H1 (cell line): ENCODE measurements at regions not wholly inside any gene's neighbourhood (a gene's known extent, or its start where the extent isn't known, plus 50 kb on each side); places are given as distances from the start of the nearest gene placed in this dataset.
A peak's percentile ranks its signal among the peaks of the same experiment; 100 is the strongest.

Experiments used
- CTCF ChIA-PET: fragments of 300-600 bp; sonication (Branson Sonifier 250); formaldehyde crosslinking; loops from one replicate; lab custom pipeline; 2021; ENCODE audit not compliant: partially characterized antibody; lab: Charles Lee
- POLR2A ChIA-PET: fragments of 300-600 bp; sonication (Branson Sonifier 250); formaldehyde crosslinking; loops from one replicate; lab custom pipeline; 2021; ENCODE audit warnings: inconsistent platforms; ENCODE audit not compliant: partially characterized antibody; lab: Charles Lee
- DNase-seq, 2 experiments: peaks; one replicate each; pipeline versions ENCODE4 v3.0.0 to v3.0.0-alpha.2; 2010 to 2022; ENCODE audit warnings: low spot score in 2 of 2, low read depth in 1 of 2, mixed read lengths in 1 of 2
- FAIRE-seq: peaks from 2 replicates; lab custom pipeline; 2011; peaks lifted over from hg19 to GRCh38; lab: Jason Lieb, UNC
- H2AFZ ChIP-seq: 2 replicates; pipeline ENCODE4 v1.8.1; 2012; ENCODE audit warnings: low read length, inconsistent platforms
- H2AK5ac ChIP-seq: 2 replicates; pipeline ENCODE4 v1.6.1; 2013; ENCODE audit warnings: low read depth, low read length
- H2BK120ac ChIP-seq: replicated peaks from 2 replicates; pipeline ENCODE3; 2013; ENCODE audit warnings: low read depth, low read length, inconsistent platforms
- H2BK12ac ChIP-seq: 2 replicates; pipeline ENCODE4 v1.6.1; 2013; ENCODE audit warnings: low read depth, low read length
- H2BK15ac ChIP-seq: 2 replicates; pipeline ENCODE4 v1.6.1; 2013; ENCODE audit warnings: low read length
- H2BK20ac ChIP-seq: 2 replicates; pipeline ENCODE4 v1.6.1; 2013; ENCODE audit warnings: low read length
- H2BK5ac ChIP-seq: 2 replicates; pipeline ENCODE4 v1.6.1; 2013; ENCODE audit warnings: low read depth, low read length
- H3K14ac ChIP-seq: 2 replicates; pipeline ENCODE4 v1.6.1; 2013; ENCODE audit warnings: inconsistent platforms; ENCODE audit not compliant: insufficient read length
- H3K18ac ChIP-seq: 2 replicates; pipeline ENCODE4 v1.6.1; 2013; ENCODE audit warnings: low read length; ENCODE audit errors: extremely low read depth
- H3K23ac ChIP-seq: 2 replicates; pipeline ENCODE4 v1.6.1; 2013; ENCODE audit warnings: inconsistent platforms; ENCODE audit not compliant: insufficient read length
- H3K23me2 ChIP-seq: 2 replicates; pipeline ENCODE4 v1.6.1; 2013; ENCODE audit warnings: low read depth, low read length
- H3K27ac ChIP-seq: 2 replicates; pipeline ENCODE4 v1.6.1; 2011; ENCODE audit warnings: low read depth, low read length, inconsistent platforms
- H3K27me3 ChIP-seq, 4 experiments: replicated peaks in 1 of 4; 1 replicate in 1 of 4; 2 replicates in 3 of 4; pipeline versions ENCODE4 v1.6.1 to v1.8.1; 2011 to 2013; ENCODE audit warnings: low read length in 3 of 4, mild to moderate bottlenecking in 3 of 4, inconsistent platforms in 2 of 4, mixed read lengths in 2 of 4, moderate library complexity in 1 of 4; ENCODE audit not compliant: control insufficient read depth in 3 of 4, insufficient read depth in 3 of 4; ENCODE audit errors: extremely low read depth in 1 of 4
- H3K36me3 ChIP-seq, 4 experiments: 2 replicates each; pipeline versions ENCODE4 v1.6.1 to v1.8.1; 2011 to 2013; ENCODE audit warnings: mild to moderate bottlenecking in 4 of 4, low read length in 3 of 4, moderate library complexity in 2 of 4, control low read depth in 1 of 4, inconsistent platforms in 1 of 4; ENCODE audit not compliant: insufficient read depth in 4 of 4, control insufficient read depth in 2 of 4
- H3K4ac ChIP-seq: replicated peaks from 2 replicates; pipeline ENCODE3; 2013; ENCODE audit warnings: low read length, low read depth, mixed read lengths, inconsistent platforms; ENCODE audit not compliant: insufficient read length
- H3K4me1 ChIP-seq, 4 experiments: replicated peaks in 1 of 4; 1 replicate in 1 of 4; 2 replicates in 3 of 4; pipeline versions ENCODE4 v1.6.1 to v1.8.1; 2011 to 2013; ENCODE audit warnings: low read length in 3 of 4, inconsistent platforms in 2 of 4, mixed read lengths in 1 of 4; ENCODE audit not compliant: insufficient read depth in 4 of 4, control insufficient read depth in 3 of 4
- H3K4me2 ChIP-seq, 2 experiments: 2 replicates each; pipeline versions ENCODE4 v1.6.1 to v1.8.1; 2011 to 2013; ENCODE audit warnings: low read depth in 2 of 2, low read length in 2 of 2, control low read depth in 1 of 2, inconsistent platforms in 1 of 2, mild to moderate bottlenecking in 1 of 2; ENCODE audit not compliant: insufficient read depth in 1 of 2
- H3K4me3 ChIP-seq, 4 experiments: fragments of 200-600, 300-600 bp in 1 of 4; sonication (generic), shearing (Covaris generic), sonication (Bioruptor Twin) in 1 of 4; 2 replicates each; pipeline versions ENCODE4 v1.5.1 to v1.8.1; 2011 to 2016; ENCODE audit warnings: low read length in 4 of 4, low read depth in 3 of 4, control low read depth in 2 of 4, inconsistent platforms in 2 of 4, mild to moderate bottlenecking in 2 of 4, mixed read lengths in 1 of 4, moderate library complexity in 1 of 4; ENCODE audit not compliant: insufficient read depth in 2 of 4; ENCODE audit errors: extremely low read depth in 1 of 4
- H3K56ac ChIP-seq: replicated peaks from 2 replicates; pipeline ENCODE3; 2013; ENCODE audit warnings: low read depth, mild to moderate bottlenecking, mixed read lengths, low read length, inconsistent platforms; ENCODE audit not compliant: insufficient read length
- H3K79me1 ChIP-seq: 2 replicates; pipeline ENCODE4 v1.6.1; 2013; ENCODE audit warnings: low read depth, low read length, control low read depth
- H3K79me2 ChIP-seq, 2 experiments: 2 replicates each; pipeline versions ENCODE4 v1.6.1 to v1.8.1; 2012 to 2013; ENCODE audit warnings: low read length in 2 of 2, mild to moderate bottlenecking in 2 of 2, inconsistent platforms in 1 of 2; ENCODE audit not compliant: insufficient read depth in 2 of 2, control insufficient read depth in 1 of 2
- H3K9ac ChIP-seq, 4 experiments: replicated peaks in 1 of 4; 1 replicate in 1 of 4; 2 replicates in 3 of 4; pipeline versions ENCODE4 v1.6.1 to v1.8.1; 2011 to 2013; ENCODE audit warnings: low read depth in 3 of 4, low read length in 3 of 4, control low read depth in 2 of 4, mild to moderate bottlenecking in 2 of 4, moderate library complexity in 2 of 4, inconsistent platforms in 1 of 4; ENCODE audit errors: extremely low read depth in 1 of 4
- H3K9me3 ChIP-seq, 2 experiments: 2 replicates each; pipeline versions ENCODE4 v1.6.1 to v1.8.1; 2012 to 2013; ENCODE audit warnings: mild to moderate bottlenecking in 2 of 2, moderate library complexity in 2 of 2, control low read depth in 1 of 2, inconsistent platforms in 1 of 2, low read depth in 1 of 2, low read length in 1 of 2, mixed read lengths in 1 of 2; ENCODE audit not compliant: insufficient read depth in 2 of 2
- H4K20me1 ChIP-seq, 2 experiments: replicated peaks in 1 of 2; 2 replicates each; pipeline versions ENCODE3 to v1.8.1; 2011 to 2013; ENCODE audit warnings: inconsistent platforms in 2 of 2, low read length in 2 of 2, mild to moderate bottlenecking in 1 of 2; ENCODE audit not compliant: insufficient read depth in 2 of 2, control insufficient read depth in 1 of 2
- H4K5ac ChIP-seq: 2 replicates; pipeline ENCODE4 v1.6.1; 2013; ENCODE audit warnings: low read length, low read depth, mixed read lengths, inconsistent platforms; ENCODE audit not compliant: insufficient read length
- H4K8ac ChIP-seq: 2 replicates; pipeline ENCODE4 v1.8.0; 2013; ENCODE audit warnings: mild to moderate bottlenecking, moderate library complexity, low read length, inconsistent platforms; ENCODE audit not compliant: insufficient read depth; ENCODE audit errors: extremely low read depth
- H4K91ac ChIP-seq: replicated peaks from 2 replicates; pipeline ENCODE3; 2013; ENCODE audit warnings: low read length, mixed read lengths, inconsistent platforms; ENCODE audit not compliant: insufficient read length
- CBX5 ChIP-seq: fragments of 300-800, 300-1000 bp; sonication (generic); IDR thresholded peaks from 2 replicates; pipeline ENCODE4 v1.7.1; 2016; ENCODE audit warnings: antibody characterized with exemption, low read length, low read depth
- EP300 ChIP-seq, 2 experiments: IDR thresholded peaks; 1 replicate in 1 of 2; 2 replicates in 1 of 2; pipeline ENCODE4 v1.6.1; 2011 to 2012; ENCODE audit warnings: low read depth in 2 of 2, low read length in 2 of 2, mild to moderate bottlenecking in 2 of 2, borderline replicate concordance in 1 of 2, inconsistent platforms in 1 of 2, moderate library complexity in 1 of 2
- KDM5A ChIP-seq: fragments of 200-600 bp; IDR thresholded peaks from 2 replicates; pipeline ENCODE4 v1.7.1; 2012; ENCODE audit warnings: mild to moderate bottlenecking, low read length, inconsistent platforms, mixed read lengths
- POU5F1 ChIP-seq: IDR thresholded peaks from 2 replicates; pipeline ENCODE4 v1.6.1; 2011; ENCODE audit warnings: low read depth, mild to moderate bottlenecking, low read length, moderate library complexity
- SUZ12 ChIP-seq: fragments of 200-600 bp; sonication (generic); IDR thresholded peaks from 2 replicates; pipeline ENCODE4 v1.6.1; 2012; ENCODE audit warnings: mild to moderate bottlenecking, inconsistent platforms, low read length, moderate library complexity, mixed read lengths
- WGBS, 2 experiments: shearing (Covaris generic) in 1 of 2; methylation state at CpG; one replicate each; pipeline versions ENCODE4 v1.1.6 to v1.1.7; 2013 to 2015; ENCODE audit warnings: low lambda C conversion rate in 2 of 2, mixed read lengths in 2 of 2, inconsistent platforms in 1 of 2, low coverage in 1 of 2, missing lambda C conversion rate in 1 of 2; ENCODE audit not compliant: insufficient replicate concordance in 2 of 2, insufficient coverage in 1 of 2, insufficient read length in 1 of 2; ENCODE audit errors: extremely low coverage in 1 of 2, missing lambda C conversion rate in 1 of 2; 5-methylcytosine and 5-hydroxymethylcytosine counted together

DNA sequence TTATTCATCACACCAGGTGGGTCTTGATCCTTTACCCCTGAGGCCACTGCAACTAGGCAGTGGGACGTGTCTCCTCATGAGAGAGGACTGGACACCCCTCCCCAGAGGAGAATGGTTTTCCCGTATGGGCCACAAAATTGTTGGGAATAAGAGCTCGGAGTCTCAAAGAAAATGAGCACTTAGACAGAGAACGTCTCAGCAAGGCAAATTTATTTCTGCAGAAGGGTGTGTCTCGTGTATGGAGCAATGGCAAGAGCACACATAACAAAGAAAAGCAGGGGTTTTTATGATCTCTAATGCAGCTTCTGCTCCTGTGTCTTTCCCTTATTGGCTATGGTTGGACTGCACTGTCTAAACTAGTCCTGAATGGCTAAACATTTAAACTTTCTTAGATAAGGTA is 803.5 kb downstream of the PLOD2 start:
- CTCF ChIA-PET, result interaction anchor here (0.6 kb wide), 1 partner anchor 342 kb away, joined by 4 read pairs; no protein-coding TSS in a partner anchor
- 79% methylated on average over 5 of the region's 5 CpGs; no CpG with 5 or more reads in 1 of the 2 experiments for WGBS, 2 experiments
- TF ChIP-seq EP300 (IDR thresholded peaks at IDR 0.05; ENCODE audit: borderline replicate concordance in 1 of 2, low read depth in 2 of 2, low read length in 2 of 2), result no peak
- TF ChIP-seq SUZ12, result no peak
- TF ChIP-seq POU5F1, result no peak
- no peak for TF ChIP-seq KDM5A
- TF ChIP-seq CBX5, result no peak
- H3K4me2 ChIP-seq, result no peak overlapping the region
- H2BK12ac ChIP-seq, result 0 out of 2 replicates have a peak overlapping the region, but pooled peaks have one; percentile 4
- no peak overlapping the region for H3K56ac ChIP-seq
- H3K23ac ChIP-seq, result no peak overlapping the region
- H3K36me3 ChIP-seq, result no peaks in the 10 kb centered on the region
- H2BK20ac ChIP-seq, result no peak overlapping the region
- H3K4me3 ChIP-seq, result no peak overlapping the region
- H3K23me2 ChIP-seq, result no peaks in the 10 kb centered on the region
- peak overlapping the region; percentile 79; the same call in 1 of the 2 replicates for H2BK5ac ChIP-seq
- no peaks in the 10 kb centered on the region for H3K9me3 ChIP-seq
- H3K79me2 ChIP-seq, result no peaks in the 10 kb centered on the region
- no peak overlapping the region for H3K4ac ChIP-seq
- no peak overlapping the region for H3K18ac ChIP-seq
- POLR2A ChIA-PET, result no interaction called here
- H4K20me1 ChIP-seq, result no peaks in the 10 kb centered on the region
- no peak overlapping the region for H4K8ac ChIP-seq
- H3K79me1 ChIP-seq, result no peaks in the 10 kb centered on the region
- H2AFZ ChIP-seq, result no peak overlapping the region
- no peak overlapping the region for H2BK15ac ChIP-seq
- FAIRE-seq, result no peak
- peaks cover 0 to 3% (median 0%) of the 10 kb centered on the region in 4 experiments; a peak in 1 of 7 replicates for H3K4me1 ChIP-seq
- no peaks in the 10 kb centered on the region for H3K27me3 ChIP-seq
- no peak overlapping the region for H2AK5ac ChIP-seq
- H4K91ac ChIP-seq, result peak overlapping the region; percentile 91
- H3K9ac ChIP-seq, result no peak overlapping the region
- no peak overlapping the region for H3K14ac ChIP-seq
- DNase-seq, result no peak
- no peak overlapping the region for H4K5ac ChIP-seq
- H3K27ac ChIP-seq, result peak overlapping the region; percentile 41; the same call in 1 of the 2 replicates
- no peak overlapping the region for H2BK120ac ChIP-seq
